ENCODE measurements at regions not wholly inside any gene's neighbourhood (a gene's known extent, or its start where the extent isn't known, plus 50 kb on each side); places are given as distances from the start of the nearest gene placed in this dataset.

DNA sequence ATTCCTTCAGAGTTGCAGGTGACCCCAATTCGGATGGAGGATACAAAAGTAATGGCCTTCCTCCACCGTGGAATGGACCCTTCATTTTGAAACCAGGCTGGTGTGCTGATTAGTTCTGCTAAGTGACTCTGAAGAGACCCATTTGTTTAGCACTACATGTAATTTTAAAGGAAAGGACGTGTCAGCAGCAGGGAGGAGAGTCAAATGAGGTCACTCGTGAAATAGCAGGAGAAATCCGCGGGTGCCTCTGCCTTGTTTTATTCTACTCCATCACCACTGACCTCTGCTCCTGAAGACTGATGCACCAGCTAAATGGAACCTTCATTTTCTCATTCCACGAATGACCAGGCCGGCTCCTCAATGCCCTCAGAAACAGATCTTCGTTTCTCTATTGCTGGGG, 589.2 kb downstream of the CDH11 start:
- no peak for DNase-seq

DNA sequence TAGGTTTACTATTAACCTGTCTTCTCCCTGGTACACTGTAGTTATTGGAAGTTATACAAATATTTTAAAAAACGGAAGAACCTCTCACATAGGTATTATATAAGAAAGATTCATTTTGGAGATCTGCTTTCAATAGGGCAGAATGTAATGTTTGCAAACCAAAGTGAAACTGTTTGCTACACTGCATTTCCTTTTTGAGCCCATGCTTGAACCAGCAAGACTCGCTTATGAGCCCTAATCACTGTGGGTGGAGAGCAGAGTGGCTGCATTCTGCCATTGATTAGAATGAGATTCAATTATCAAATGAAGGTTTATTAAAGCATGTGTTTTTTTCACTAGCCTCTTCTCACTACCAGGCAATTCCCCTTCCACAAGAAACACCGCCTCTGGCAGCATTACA, 589.7 kb downstream of the CDH11 start:
- DNase-seq = no peak

DNA sequence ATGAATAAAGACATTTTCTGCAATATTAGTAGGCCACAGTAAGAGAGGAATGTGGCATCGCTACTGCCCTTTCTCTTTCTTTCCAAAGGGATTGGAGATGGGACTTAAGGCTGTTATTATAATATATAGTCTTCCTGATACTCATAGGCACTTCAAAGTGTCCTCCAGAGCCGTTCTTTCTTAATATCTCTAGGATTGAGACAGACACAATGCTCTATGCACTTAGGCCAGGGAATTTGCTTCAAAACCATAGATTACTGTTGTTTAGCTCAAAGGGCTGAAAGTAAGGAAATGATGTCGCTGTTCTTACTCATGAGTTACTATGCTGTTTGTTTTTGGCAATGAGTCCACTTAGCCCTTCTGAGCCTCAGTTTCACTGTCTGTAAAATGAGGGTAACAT, 590.5 kb downstream of the CDH11 start:
- DNase-seq = no peak

DNA sequence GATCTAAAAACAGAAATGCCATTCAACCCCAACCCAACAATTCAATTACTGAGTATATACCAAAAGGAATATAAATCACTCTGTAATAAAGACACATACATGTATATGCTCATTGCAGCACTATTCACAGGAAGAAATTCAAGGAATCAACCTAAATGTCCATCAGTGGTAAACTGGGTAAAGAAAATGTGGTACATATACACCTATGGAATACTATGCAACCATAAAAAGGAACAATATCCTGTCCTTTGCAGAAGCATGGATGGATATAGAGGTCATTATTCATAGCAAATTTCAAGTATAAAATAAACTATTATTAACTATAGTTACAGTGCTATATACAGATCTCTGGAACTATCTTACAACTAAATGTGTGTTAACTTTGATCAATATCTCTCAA, 599.3 kb downstream of the CDH11 start:
- no peak for DNase-seq

DNA sequence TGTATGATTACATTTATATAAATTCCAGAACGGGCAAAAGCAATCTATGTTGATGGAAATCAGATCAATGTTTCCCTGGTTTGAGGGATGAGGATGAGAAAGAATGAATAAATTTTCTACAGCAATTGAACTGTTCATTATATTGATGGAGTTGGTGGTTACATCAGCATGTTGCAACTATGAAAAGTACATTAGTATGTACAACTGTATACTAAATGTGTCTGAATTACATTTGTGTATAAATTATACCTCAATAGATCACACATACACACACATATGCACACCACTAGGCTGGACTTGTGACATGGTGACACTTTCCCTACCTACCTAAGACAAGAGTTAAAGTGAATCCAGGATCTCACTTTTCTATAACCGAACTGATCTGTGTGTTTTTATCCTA, 608.0 kb downstream of the CDH11 start:
- no peak for DNase-seq

DNA sequence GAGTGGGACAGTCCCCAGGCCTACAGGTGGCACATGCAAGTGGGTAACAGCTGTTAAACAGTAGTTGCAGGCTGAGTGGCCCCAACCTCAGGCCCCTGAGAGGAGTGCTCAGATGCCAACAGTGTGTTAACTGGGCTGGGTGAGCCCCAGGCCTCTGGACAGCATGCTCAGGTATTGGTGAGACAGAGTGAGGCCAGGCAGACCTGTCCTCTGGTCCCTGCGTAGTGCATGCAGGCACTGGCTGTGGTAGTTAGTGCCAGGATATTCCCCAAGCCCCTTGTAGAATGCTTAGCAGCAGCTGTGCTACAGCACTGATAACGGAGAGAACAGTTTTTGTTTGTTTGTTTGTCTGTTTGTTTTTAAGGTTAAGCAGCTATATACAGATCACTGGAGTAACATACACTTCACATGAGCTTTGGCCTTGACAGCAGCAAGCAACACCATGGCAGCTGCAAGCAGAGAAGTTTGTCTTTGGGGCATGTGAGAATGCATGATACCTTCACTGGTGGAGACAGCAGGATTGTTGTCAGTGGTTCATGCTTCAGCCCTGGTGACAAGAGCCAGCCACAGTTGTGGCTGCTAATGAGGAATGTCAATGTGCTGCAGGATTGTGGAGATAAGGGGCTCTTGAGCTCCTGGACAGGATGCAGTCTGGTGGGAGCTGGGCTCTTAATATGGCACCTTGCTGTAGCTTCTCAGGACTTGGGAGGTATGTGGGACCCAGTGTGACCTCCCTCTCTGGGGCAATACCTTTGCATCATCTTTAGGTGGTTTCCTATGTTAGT, 614.4 kb downstream of the CDH11 start:
- DNase-seq = no peak

DNA sequence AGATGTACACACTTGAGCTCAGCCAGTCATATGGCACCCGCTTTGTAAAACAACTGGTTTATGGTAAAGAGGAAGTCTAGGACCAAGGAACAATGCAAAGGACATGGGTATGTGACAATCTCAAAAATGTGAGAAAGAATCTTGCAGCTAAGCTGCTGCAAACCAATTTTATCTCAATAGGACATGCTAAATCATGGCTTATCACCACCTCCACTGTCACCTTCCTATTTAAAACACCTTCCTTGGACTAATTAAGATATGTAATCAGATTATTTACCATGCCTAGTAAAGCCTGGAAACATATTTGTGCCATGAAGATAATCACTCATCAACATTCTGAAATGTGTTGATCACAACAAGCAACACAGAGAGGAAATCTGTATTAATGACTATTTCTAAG, 622.7 kb downstream of the CDH11 start:
- no peak for DNase-seq

DNA sequence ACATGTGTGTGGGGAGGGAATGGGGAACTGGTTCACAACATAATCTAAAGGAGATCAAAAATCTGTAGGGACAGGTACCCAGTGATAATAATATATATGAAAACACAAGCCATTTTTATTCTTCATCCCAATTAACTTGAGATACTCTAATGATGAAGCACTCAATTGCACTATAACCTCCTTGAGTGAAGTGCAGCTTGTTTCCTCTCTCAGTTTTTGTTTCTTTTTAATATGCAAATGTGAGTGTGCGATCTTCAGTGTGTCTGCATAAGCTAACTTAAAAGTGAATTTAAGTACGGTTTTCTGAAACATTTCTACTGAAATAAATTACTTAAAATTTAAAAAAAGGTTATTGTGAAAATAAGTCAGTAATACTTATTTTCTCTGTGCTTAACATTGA, 623.5 kb downstream of the CDH11 start:
- DNase-seq = no peak

DNA sequence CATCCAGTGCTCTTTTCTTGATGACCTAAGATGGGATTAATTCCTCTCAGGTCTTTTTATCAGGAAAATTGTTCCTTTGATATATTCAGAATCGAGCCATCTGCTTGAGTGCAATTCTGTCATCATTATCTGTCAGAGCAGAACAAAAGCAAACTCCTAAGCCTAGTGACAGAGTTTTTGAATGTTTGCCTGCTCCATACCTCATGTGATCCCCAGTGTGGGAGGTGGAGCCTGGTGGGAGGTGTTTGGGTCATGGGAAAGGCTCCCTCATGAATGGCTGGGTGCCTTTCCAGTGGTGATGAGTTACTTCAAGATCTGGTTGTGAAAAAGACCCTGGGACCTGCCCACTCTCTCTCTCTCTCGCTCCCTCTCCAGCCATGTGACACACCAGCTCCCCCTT, 628.2 kb downstream of the CDH11 start:
- DNase-seq = no peak

DNA sequence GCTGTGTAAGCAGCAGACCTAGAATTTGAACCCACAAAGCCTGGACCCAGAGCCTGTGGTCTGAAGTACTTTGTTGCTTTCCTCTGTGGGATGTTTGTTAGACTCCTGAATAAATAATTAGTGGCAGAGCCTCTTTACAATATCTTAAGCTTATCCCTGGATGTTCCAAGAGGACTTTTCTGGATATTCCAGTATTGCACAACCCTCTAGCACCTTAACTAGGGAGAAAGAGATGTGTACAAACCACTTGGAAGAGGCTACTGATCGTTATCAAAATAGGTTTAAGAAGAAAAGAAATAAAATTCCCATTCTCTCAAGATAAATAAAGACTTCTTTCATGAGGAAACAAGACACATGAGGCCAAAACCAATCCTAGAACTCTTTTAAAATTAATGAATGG, 632.4 kb downstream of the CDH11 start:
- DNase-seq = no peak

DNA sequence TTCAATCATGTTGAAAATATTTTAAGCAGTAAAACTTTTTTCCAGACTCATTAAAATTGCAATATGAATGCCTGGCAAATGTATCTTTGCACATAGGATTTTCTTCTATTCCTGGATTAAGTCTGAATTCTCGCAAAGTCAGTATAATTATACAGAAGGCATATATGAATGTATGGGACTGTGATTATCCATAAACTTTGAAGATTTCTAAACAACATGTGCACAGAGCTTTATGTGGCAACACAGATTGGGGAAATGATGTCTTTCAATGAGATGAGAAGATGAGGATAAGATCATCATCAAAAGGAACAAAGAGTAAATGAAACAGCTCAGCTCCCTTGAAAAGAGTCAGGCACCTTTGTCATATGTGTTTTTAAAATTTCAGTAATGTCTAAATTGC, 635.3 kb downstream of the CDH11 start:
- DNase-seq = no peak

DNA sequence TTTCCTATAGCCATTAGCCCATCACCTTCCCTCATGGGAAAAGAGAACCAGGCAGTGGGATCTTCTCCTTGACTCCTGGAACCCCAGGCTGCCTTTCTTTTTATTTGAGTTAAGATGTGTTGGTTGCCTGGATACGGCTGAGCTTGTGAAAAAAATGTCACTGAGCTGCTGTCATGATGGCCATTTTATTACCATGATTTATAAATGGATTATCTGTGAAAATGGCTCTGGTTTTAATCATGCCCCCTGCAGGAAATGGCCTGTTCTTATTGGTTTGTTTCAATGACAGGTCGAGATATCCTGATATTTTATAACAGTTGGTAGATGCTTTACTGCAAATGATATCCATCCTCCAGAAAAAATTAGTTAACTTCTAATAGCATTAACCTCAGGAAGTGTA, 640.4 kb downstream of the CDH11 start:
- no peak for DNase-seq

DNA sequence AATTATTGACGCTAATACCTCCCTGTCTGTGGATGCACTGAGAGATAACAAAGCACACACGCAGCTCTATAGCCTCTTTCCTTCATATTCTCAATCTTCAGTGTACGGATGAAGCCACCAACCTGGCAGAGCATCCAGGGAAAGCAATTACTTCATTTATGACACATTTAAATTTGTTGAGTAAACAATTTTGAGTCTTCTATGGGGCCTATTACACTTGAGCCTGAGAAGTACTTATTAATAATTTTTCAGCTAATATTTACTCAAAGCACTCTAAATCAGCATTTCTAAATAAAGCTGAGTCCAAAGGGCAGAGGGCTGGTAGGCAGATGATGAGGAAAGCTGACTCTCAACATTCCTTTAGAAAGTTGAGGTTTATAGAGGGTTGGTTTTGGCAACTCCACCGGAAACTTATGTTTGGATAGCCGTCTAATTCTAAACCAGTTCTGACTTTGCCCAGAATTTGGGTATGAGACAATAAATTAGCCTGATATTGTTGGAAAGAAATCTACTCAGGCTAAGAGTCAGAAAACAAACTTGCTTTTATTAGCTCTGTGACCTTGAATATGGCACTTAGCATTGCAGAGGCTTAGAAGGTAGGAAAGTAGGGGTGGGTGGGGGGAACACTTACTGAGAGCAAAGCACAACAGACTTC, 643.5 kb downstream of the CDH11 start:
- no peak for DNase-seq

DNA sequence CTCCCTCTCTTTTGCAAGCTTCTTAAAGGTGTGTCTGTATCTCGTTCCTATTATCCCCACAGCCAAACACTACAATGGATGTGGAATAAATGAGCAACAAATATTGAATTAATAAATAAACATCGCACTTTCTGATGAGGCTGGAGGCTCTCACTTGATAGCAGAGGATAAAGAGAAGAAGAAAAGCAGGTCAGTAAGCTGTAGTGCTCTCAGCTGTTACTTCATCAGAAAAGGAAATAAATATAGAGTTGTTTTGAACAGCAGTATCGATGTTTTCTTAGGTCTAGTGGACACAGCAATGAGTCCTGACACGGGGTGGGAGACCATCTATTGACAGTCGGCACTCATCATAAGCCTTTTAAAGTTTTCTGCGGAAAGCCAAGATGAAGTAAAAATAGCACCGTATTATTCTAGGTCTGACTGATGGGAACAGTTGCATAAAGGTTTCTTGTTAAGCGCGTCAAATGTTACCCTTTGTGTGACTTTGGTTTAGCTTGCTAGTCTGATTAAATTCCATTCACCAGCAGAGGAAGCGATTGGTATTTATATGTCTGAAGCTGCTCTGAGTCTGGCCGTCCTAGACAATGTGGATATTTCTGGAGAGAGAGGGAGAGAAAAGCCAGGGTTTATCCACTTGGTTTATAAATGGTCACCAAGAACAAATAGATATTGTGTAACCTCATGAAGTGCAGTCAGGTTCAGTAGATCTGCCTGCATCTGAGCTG, 646.1 kb downstream of the CDH11 start:
- no peak for DNase-seq

DNA sequence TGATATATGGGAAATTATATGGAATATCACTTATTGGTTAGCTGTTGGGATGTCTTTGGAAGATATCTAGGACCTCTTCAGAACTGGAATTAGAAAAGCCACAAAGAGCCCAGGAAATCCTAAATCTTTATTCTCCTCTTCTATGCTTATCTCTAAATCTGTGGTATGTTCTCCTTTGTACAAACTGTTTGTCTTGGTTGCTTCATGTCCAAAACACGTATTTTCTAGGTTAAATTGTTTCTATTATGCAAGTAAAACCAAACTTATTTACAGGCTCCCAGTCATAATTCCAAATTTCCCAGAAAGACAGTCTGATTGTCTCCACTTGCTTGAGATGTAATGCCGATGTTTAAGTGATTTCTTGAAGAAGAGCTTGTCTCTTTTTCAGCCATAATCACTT, 650.9 kb downstream of the CDH11 start:
- DNase-seq = no peak

DNA sequence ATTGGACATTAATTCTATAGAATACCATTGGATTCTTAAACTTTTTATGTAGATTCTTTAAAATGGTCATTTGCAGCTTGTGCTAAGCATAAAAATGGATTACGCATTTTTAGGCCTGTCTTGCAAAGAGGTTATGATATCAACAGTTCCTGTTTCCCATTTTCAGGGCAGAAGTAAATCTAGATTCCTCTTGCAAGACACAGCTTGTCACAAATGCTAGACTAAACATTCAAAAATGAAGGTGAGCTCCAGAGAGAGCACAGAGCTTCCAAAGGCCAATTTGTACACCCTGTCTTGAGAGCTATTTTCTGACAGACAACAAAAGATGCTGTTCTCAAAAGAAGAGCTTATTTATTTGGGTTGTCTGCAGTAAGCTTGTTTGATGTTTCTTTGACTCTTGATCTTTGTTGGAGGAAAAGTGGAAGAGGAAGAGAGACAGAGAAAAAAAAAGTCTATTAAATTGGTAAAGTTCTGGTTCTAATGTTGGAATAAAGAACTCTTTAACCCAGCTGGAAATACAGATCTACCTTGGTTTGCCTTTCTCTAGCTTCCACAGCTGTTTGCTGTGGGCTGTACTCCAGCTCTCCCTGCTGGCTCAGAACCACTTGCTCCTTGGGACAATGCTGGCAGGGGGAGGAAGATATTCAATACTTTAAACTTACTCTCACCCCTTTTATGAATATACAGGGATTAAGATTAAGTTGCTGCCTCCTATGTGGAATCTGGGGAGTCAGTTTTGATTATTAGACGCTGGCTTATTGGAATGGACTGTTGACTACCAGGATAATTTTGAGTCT, 651.8 kb downstream of the CDH11 start:
- no peak for DNase-seq

DNA sequence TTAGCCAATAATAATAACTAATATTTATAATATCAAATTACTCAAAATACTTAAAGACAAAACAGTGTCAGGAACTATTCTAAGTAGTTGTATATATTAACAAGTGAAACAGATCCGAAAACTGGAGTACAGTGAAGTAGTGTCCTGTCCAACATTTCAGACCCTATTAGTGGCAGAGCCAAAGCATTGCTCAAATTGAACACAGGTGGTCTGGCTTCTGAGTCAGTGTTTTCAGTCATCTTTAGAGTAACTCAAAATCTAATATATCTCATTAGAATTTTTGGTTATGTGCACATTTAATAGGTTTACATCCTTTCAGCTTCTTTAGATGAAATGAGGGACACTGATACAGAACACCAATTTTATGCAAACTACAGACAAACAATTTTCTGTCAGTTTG, 652.5 kb downstream of the CDH11 start:
- DNase-seq = no peak

DNA sequence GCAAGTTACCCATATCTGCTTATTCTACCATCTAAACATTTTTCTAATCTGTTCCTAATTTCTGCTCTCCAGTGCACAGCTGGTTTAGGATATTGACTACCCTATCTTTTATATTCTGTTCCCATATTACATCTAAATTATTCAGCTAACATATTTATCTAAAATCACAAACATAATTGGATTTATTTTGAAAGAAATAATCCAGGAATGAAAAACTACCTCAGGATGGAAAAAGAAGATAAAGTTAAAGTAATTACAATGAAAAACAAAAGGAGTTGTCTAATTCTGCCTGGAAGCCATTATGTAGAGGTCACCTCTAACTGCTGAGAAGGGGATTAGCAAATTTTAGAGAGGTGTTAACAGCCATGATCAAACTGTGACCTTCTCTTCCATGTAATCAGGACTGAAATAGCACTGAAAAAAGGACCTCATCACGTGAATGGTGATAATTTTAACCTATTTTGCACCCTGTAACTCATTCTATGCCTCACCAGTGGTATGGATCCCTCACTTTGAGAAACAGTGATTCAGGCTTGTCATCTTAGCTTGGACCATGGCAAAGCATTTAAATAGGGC, 653.3 kb downstream of the CDH11 start:
- no peak for DNase-seq

DNA sequence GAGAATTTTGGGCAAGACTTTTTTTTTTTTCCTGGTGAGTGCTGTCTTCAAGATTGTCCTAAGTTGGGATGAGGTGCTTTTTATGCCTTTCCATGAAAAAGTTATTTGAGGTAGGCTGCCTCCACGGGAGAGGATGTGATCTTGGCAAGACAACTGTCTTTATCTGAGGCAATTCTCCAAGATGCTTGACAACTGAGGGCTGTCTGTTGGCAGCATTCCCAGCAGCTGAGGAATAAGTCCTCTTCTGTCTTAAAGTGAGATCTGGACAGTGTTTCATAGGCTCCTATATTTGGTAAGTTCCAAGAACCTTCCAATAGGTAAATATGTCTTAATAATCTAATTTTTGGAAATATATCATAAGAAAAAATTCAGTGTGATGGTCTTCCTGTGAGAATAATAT, 662.0 kb downstream of the CDH11 start:
- DNase-seq = no peak

DNA sequence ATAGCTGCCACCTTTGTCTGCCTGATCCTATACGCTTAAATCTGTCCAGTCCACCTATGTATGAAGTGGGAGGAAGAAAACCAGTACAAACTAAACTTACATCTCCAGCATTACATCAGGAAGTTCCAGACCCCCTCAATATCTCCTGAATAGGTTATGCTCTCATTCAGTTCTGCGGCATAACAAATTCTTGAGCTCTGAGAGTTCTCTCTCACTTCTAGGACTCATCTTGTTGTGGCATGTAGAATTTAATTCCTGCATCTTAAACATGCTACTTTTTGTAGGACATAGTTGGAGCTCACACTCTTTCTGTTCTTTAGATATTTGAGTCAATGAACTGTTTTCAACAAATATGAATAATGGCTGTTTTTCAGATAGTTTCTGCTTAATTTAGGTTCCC, 662.5 kb downstream of the CDH11 start:
- DNase-seq = no peak

DNA sequence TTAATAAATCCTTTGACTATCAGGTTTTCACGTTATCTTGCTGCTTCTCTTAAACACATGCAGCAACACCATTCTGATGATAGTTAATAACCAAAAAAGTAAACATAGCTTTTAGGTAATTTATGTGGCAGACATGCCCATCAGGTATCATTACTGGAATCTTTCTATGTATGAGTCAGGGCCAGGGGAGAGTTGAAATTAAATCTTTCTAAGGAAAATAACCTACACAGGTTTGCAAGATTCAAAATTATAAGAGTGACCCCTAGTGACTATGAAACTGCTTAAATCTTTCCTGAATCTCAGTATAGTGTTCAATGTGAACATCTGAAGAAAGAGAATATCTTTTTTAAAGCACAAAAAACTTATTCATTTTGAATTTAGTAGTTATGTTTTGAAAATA, 666.6 kb downstream of the CDH11 start:
- no peak for DNase-seq

DNA sequence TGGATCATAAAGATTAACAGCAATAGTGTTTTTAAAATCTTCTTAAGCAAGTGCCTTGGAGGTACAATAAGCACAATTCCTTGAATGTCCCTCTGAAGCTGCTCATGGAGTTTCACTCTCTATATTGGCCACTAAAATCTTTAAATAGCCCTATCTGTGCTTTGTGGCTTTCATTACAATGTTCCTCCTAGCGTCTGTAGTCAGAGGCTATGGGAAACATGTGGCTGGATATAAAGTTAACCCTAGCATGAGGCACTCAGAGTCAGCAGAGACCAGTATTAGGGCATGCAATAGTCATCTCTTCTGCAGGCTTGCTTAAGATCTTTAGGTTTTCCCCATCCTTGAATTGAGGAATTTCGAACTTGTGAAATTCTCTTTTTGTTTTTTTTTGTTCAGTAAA, 668.2 kb downstream of the CDH11 start:
- DNase-seq = no peak

DNA sequence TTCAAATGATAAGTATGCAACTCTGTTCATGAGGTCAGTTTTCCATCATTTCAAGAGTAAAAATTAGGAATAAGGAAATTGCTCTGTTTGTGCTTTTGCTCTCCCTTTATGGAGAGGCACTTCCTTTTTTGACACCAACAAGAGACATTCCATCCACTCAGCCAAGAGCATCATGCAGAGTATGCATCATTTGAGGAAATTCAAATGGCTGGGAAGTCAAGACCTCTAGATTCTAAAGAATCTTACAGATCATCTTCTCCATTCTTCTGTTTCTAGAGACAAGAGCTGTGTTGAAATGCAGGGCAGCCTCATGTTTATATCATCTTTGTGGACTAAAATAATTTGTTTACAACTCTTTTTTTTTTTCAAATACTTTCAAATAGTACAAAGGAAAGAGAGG, 669.4 kb downstream of the CDH11 start:
- DNase-seq = no peak
